ENCODE measurements at regions not wholly inside any gene's neighbourhood (a gene's known extent, or its start where the extent isn't known, plus 50 kb on each side); places are given as distances from the start of the nearest gene placed in this dataset.

- TF ChIP-seq EZH2 (IDR thresholded peaks at IDR 0.05): no peak
- no peak for TF ChIP-seq POLR2AphosphoS5 (IDR thresholded peaks at IDR 0.05; ENCODE audit: borderline replicate concordance, low read depth, low read length)
- no peak for TF ChIP-seq FOXP2 (optimal IDR thresholded peaks at IDR 0.05; ENCODE audit: control extremely low read depth, extremely low read length, insufficient read depth)
Measured at GRCh38 chr18:24773101-24773500, 312.7 kb downstream of the HRH4 start.
